Endothelial cell of umbilical vein (primary cell): ENCODE measurements at regions not wholly inside any gene's neighbourhood (a gene's known extent, or its start where the extent isn't known, plus 50 kb on each side); places are given as distances from the start of the nearest gene placed in this dataset.

ENCODE experiments used
- BruUV-seq: library from RNA; stranded (reverse); fragments of 400-500 nt; replicated peaks from 2 replicates; lab custom pipeline; 2021; lab: Mats Ljungman, UMichigan
- CTCF ChIA-PET: fragments of 300-600, 350-600 bp; sonication (Branson Sonifier 250); formaldehyde crosslinking; loops from one replicate; lab custom pipeline; 2021; ENCODE audit warnings: antibody characterized with exemption, inconsistent platforms; lab: Charles Lee
- POLR2A ChIA-PET: fragments of 300-600, 350-600 bp; sonication (Branson Sonifier 250); formaldehyde crosslinking; loops from one replicate; lab custom pipeline; 2021; ENCODE audit warnings: antibody characterized with exemption, inconsistent platforms; lab: Charles Lee
- DNase-seq: peaks from one replicate; pipeline ENCODE4 v3.0.0-alpha.2; 2011; ENCODE audit warnings: low read depth, low spot score
- FAIRE-seq: peaks from 2 replicates; lab custom pipeline; 2011; peaks lifted over from hg19 to GRCh38; lab: Jason Lieb, UNC
- H2AFZ ChIP-seq: 2 replicates; pipeline ENCODE4 v1.6.0; 2012; ENCODE audit warnings: low read depth, low read length, control low read depth, inconsistent platforms
- H3K27ac ChIP-seq: 2 replicates; pipeline ENCODE4 v1.5.1; 2011; ENCODE audit warnings: low read depth, mild to moderate bottlenecking, control low read depth, low read length, moderate library complexity; ENCODE audit not compliant: insufficient read depth
- H3K27me3 ChIP-seq, 2 experiments: 2 replicates each; pipeline versions ENCODE4 v1.6.0 to v1.6.1; 2011; ENCODE audit warnings: low read length in 2 of 2, mixed read lengths in 1 of 2; ENCODE audit not compliant: control insufficient read depth in 2 of 2, insufficient read depth in 2 of 2
- H3K36me3 ChIP-seq, 2 experiments: 2 replicates in 1 of 2; 3 replicates in 1 of 2; pipeline ENCODE4 v1.5.1; 2011; ENCODE audit warnings: low read length in 2 of 2, mild to moderate bottlenecking in 1 of 2, moderate library complexity in 1 of 2; ENCODE audit not compliant: control insufficient read depth in 2 of 2, insufficient read depth in 2 of 2; ENCODE audit errors: extremely low read depth in 1 of 2
- H3K4me1 ChIP-seq: 3 replicates; pipeline ENCODE4 v1.5.1; 2011; ENCODE audit warnings: mild to moderate bottlenecking, low read length; ENCODE audit not compliant: control insufficient read depth, insufficient read depth; ENCODE audit errors: extremely low read depth
- H3K4me2 ChIP-seq: 2 replicates; pipeline ENCODE4 v1.6.1; 2011; ENCODE audit warnings: low read length, control low read depth, mixed read lengths; ENCODE audit not compliant: insufficient read depth
- H3K4me3 ChIP-seq, 3 experiments: fragments of 200-600 bp in 1 of 3; sonication (generic), shearing (Covaris generic) in 1 of 3; replicated peaks in 1 of 3; 2 replicates each; pipeline ENCODE4 v1.5.1; 2011 to 2016; ENCODE audit warnings: control low read depth in 3 of 3, low read length in 3 of 3, mild to moderate bottlenecking in 2 of 3, inconsistent platforms in 1 of 3, low read depth in 1 of 3, moderate library complexity in 1 of 3; ENCODE audit not compliant: insufficient read depth in 1 of 3
- H3K79me2 ChIP-seq: 2 replicates; pipeline ENCODE4 v1.6.0; 2012; ENCODE audit warnings: low read length, inconsistent platforms; ENCODE audit not compliant: control insufficient read depth, insufficient read depth
- H3K9ac ChIP-seq: replicated peaks from 2 replicates; pipeline ENCODE3; 2011; ENCODE audit warnings: low read length, control low read depth; ENCODE audit not compliant: insufficient read depth; ENCODE audit errors: extremely low read depth
- H3K9me1 ChIP-seq: replicated peaks from 3 replicates; pipeline ENCODE4 v1.6.0; 2011; ENCODE audit warnings: mild to moderate bottlenecking, low read length; ENCODE audit not compliant: control insufficient read depth, insufficient read depth; ENCODE audit errors: extremely low read depth
- H3K9me3 ChIP-seq: replicated peaks from 2 replicates; pipeline ENCODE4 v1.5.1; 2012; ENCODE audit warnings: low read length, inconsistent platforms; ENCODE audit not compliant: control insufficient read depth, insufficient read depth
- H4K20me1 ChIP-seq: replicated peaks from 2 replicates; pipeline ENCODE3; 2011; ENCODE audit warnings: mild to moderate bottlenecking, low read length; ENCODE audit not compliant: control insufficient read depth, insufficient read depth; ENCODE audit errors: extremely low read depth
- EZH2 ChIP-seq: IDR thresholded peaks from 2 replicates; pipeline ENCODE4 v1.6.1; 2012; ENCODE audit warnings: borderline replicate concordance, low read depth, mild to moderate bottlenecking, moderate library complexity, low read length, inconsistent platforms; ENCODE audit not compliant: severe bottlenecking
- FOS ChIP-seq: IDR thresholded peaks from 2 replicates; pipeline ENCODE4 v1.6.1; 2011; ENCODE audit warnings: mild to moderate bottlenecking, low read length, moderate library complexity, borderline replicate concordance; ENCODE audit not compliant: insufficient read depth
- GATA2 ChIP-seq: IDR thresholded peaks from 2 replicates; pipeline ENCODE4 v1.7.0; 2011; ENCODE audit warnings: low read depth, mild to moderate bottlenecking, moderate library complexity, mixed read lengths, low read length; ENCODE audit not compliant: insufficient read length, insufficient read depth
- JUN ChIP-seq: IDR thresholded peaks from 2 replicates; pipeline ENCODE4 v1.6.1; 2011; ENCODE audit warnings: borderline replicate concordance, low read depth; ENCODE audit not compliant: insufficient read length, insufficient read depth
- MYC ChIP-seq: IDR thresholded peaks from one replicate; pipeline ENCODE4 v1.6.1; 2011; ENCODE audit warnings: mild to moderate bottlenecking, low read depth, low read length
- POLR2A ChIP-seq: IDR thresholded peaks from 2 replicates; pipeline ENCODE4 v1.6.1; 2012; ENCODE audit warnings: low read depth, mild to moderate bottlenecking, control low read depth, low read length
- POLR2AphosphoS5 ChIP-seq: IDR thresholded peaks from 2 replicates; pipeline ENCODE4 v1.6.1; 2012; ENCODE audit warnings: low read depth, mild to moderate bottlenecking, control low read depth, low read length, moderate library complexity; ENCODE audit not compliant: insufficient read depth
- dilution Hi-C: fragments of 300-500 bp; cut with MboI; formaldehyde crosslinking; loops from one replicate; pipeline ENCODE4 v1.15.0; 2019; ENCODE audit warnings: low sequenced_read_pairs; ENCODE audit not compliant: extremely low pct_ligation_motif_present
- intact Hi-C: fragments of 100-400 bp; cut with micrococcal nuclease; formaldehyde crosslinking; loops from one replicate; pipeline ENCODE4 v1.10.0; 2022
- TF ChIP-seq, protein P1 (sequence below), 2 donors: IDR thresholded peaks; 1 replicate in 1 of 2; 2 replicates in 1 of 2; pipeline ENCODE4 v1.5.1; 2011; ENCODE audit warnings: low read length in 2 of 2, mild to moderate bottlenecking in 2 of 2, moderate library complexity in 2 of 2, control low read depth in 1 of 2, inconsistent platforms in 1 of 2, low read depth in 1 of 2; ENCODE audit not compliant: insufficient read depth in 1 of 2; ENCODE audit errors: extremely low read depth in 1 of 2
- TF ChIP-seq, protein P2 (sequence below): IDR thresholded peaks from 2 replicates; pipeline ENCODE4 v1.6.1; 2011; ENCODE audit not compliant: insufficient read depth, insufficient read length

DNA sequence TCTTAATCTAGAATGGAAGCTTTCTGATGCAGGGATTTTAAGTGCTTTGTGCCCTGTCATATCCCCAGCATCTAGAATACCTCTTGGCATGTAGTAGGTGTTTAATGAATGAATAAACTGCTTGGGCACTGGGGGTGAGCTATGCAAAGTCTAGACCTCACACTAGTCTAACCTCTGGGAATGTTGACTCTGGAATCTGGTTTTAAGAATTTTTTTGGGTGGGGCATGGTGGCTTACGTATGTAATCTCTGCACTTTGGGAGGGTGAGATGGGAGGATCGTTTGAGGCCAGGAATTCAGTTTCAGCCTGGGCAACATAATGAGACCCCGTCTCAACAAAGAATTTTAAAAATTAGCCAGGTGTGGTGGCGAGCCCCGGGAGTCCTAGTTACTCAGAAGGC is 146.3 kb upstream of the RGMA start:
- H3K9ac ChIP-seq: no peak overlapping the region
- H3K9me3 ChIP-seq: peaks cover 2% of the 10 kb centered on the region
- DNase-seq (no peak), FAIRE-seq (no peak)
- H3K36me3 ChIP-seq: no peaks in the 10 kb centered on the region
- ChIA-PET CTCF (no interaction called here), POLR2A (no interaction called here)
- TF ChIP-seq, protein P1, sequence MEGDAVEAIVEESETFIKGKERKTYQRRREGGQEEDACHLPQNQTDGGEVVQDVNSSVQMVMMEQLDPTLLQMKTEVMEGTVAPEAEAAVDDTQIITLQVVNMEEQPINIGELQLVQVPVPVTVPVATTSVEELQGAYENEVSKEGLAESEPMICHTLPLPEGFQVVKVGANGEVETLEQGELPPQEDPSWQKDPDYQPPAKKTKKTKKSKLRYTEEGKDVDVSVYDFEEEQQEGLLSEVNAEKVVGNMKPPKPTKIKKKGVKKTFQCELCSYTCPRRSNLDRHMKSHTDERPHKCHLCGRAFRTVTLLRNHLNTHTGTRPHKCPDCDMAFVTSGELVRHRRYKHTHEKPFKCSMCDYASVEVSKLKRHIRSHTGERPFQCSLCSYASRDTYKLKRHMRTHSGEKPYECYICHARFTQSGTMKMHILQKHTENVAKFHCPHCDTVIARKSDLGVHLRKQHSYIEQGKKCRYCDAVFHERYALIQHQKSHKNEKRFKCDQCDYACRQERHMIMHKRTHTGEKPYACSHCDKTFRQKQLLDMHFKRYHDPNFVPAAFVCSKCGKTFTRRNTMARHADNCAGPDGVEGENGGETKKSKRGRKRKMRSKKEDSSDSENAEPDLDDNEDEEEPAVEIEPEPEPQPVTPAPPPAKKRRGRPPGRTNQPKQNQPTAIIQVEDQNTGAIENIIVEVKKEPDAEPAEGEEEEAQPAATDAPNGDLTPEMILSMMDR (IDR thresholded peaks at IDR 0.05; ENCODE audit: extremely low read depth in 1 of 2, insufficient read depth in 1 of 2, low read depth in 1 of 2, low read length in 2 of 2): no peak
- TF ChIP-seq, protein P2, sequence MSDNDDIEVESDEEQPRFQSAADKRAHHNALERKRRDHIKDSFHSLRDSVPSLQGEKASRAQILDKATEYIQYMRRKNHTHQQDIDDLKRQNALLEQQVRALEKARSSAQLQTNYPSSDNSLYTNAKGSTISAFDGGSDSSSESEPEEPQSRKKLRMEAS: no peak
- TF ChIP-seq FOS (no peak), POLR2A (no peak), POLR2AphosphoS5 (no peak)
- no peaks in the 10 kb centered on the region for H3K79me2 ChIP-seq
- no peaks in the 10 kb centered on the region for H4K20me1 ChIP-seq
- no TSS peak for BruUV-seq
- no peaks in the 10 kb centered on the region for H3K27me3 ChIP-seq
- H3K4me1 ChIP-seq: no peaks in the 10 kb centered on the region
- dilution Hi-C loops (no loop called here), intact Hi-C loops (no loop called here)
- no peak overlapping the region for H3K27ac ChIP-seq
- no peak overlapping the region for H3K4me2 ChIP-seq
- no peaks in the 10 kb centered on the region for H3K9me1 ChIP-seq
- no peak overlapping the region for H3K4me3 ChIP-seq
- H2AFZ ChIP-seq: no peak overlapping the region

DNA sequence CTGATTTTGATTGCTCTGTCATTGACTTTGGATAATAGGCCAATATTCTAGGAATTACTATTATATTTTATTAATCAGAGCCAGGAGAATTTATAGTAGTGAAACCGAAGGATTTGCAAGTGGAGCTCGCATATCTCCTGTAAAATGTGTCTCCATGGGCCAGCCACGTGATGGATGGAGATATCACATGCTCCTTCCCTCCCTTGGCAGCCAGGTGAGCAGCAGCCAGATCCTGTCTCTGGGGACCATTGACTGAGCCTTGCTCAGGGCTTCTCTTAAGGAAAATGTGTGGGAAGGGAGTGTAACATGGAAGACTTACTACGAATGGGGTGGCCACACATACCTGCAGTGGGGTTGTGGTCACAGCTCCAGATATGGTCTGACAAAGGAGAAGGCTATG is 144.7 kb upstream of the RGMA start:
- Histone ChIP-seq H3K36me3 (no peaks in the 10 kb centered on the region), H2AFZ (no peak overlapping the region), H3K27ac (no peak overlapping the region), H3K27me3 (no peaks in the 10 kb centered on the region), H3K4me3 (no peak overlapping the region), H3K4me1 (no peaks in the 10 kb centered on the region), H3K9ac (no peak overlapping the region), H3K4me2 (no peak overlapping the region), H4K20me1 (no peaks in the 10 kb centered on the region), H3K79me2 (no peaks in the 10 kb centered on the region), H3K9me3 (peaks cover 2% of the 10 kb centered on the region), H3K9me1 (no peaks in the 10 kb centered on the region)
- CTCF ChIA-PET: no interaction called here
- dilution Hi-C loops: no loop called here
- intact Hi-C loops: no loop called here
- DNase-seq (no peak), FAIRE-seq (no peak)
- no TSS peak for BruUV-seq
- POLR2A ChIA-PET: no interaction called here
- TF ChIP-seq JUN (no peak), POLR2AphosphoS5 (no peak), EZH2 (no peak), MYC (no peak), FOS (no peak), GATA2 (no peak), POLR2A (no peak)
- TF ChIP-seq, protein P2: no peak
- TF ChIP-seq, protein P1 (IDR thresholded peaks at IDR 0.05; ENCODE audit: extremely low read depth in 1 of 2, insufficient read depth in 1 of 2, low read depth in 1 of 2, low read length in 2 of 2): no peak
